GM23248 (cell line): ENCODE measurements at regions not wholly inside any gene's neighbourhood (a gene's known extent, or its start where the extent isn't known, plus 50 kb on each side); places are given as distances from the start of the nearest gene placed in this dataset.

Experiments used
- EZH2 ChIP-seq: fragments of 200-600 bp; sonication (generic); IDR thresholded peaks from 2 replicates; pipeline ENCODE4 v1.6.1; 2018; ENCODE audit warnings: antibody characterized with exemption, mild to moderate bottlenecking; ENCODE audit not compliant: insufficient read depth, poor library complexity, severe bottlenecking
- EZH2phosphoT487 ChIP-seq: fragments of 200-600 bp; sonication (generic); IDR thresholded peaks from 2 replicates; pipeline ENCODE4 v1.6.1; 2018; ENCODE audit warnings: antibody characterized with exemption, moderate library complexity, mild to moderate bottlenecking, low read depth; ENCODE audit not compliant: insufficient read depth

- TF ChIP-seq EZH2, result no peak
- TF ChIP-seq EZH2phosphoT487, result no peak
Measured at GRCh38 chr1:116255486-116256285, 117.4 kb upstream of the ATP1A1 start.
